GM12878 (cell line): ENCODE measurements at regions not wholly inside any gene's neighbourhood (a gene's known extent, or its start where the extent isn't known, plus 50 kb on each side); places are given as distances from the start of the nearest gene placed in this dataset.

Experiments used
- ATAC-seq: fragments of 200-7000 bp; cut with Tn5 transposase; 3 replicates; pipeline ENCODE4 v1.9.1; 2020; ENCODE audit warnings: mild to moderate bottlenecking, moderate library complexity
- BruUV-seq: library from RNA; stranded (reverse); fragments of 400-500 nt; replicated peaks from 2 replicates; lab custom pipeline; 2021; lab: Mats Ljungman, UMichigan
- CTCF ChIA-PET: fragments of 300-600 bp; sonication (Branson Sonifier 250); formaldehyde crosslinking; extraction: SDS; loops from one replicate; lab custom pipeline; 2021; ENCODE audit warnings: inconsistent platforms; lab: Yijun Ruan, JAX
- POLR2A ChIA-PET: fragments of 350-600 bp; formaldehyde crosslinking; extraction: SDS; loops from one replicate; lab custom pipeline; 2021; ENCODE audit warnings: inconsistent platforms; lab: Charles Lee
- RAD21 ChIA-PET: fragments of 300-600 bp; sonication (Branson Sonifier 250); formaldehyde crosslinking; loops from one replicate; lab custom pipeline; 2023; ENCODE audit warnings: antibody characterized with exemption; ENCODE audit not compliant: unreplicated experiment; lab: Charles Lee
- SMC1A ChIA-PET: fragments of 300-600 bp; sonication (Branson Sonifier 250); formaldehyde crosslinking; loops from one replicate; lab custom pipeline; 2023; ENCODE audit not compliant: unreplicated experiment, uncharacterized antibody; lab: Charles Lee
- DNase-seq: peaks from one replicate; pipeline ENCODE4 v3.0.0-alpha.2; 2011; ENCODE audit warnings: low read depth, low spot score
- FAIRE-seq: peaks from 3 replicates; lab custom pipeline; 2011; peaks lifted over from hg19 to GRCh38; lab: Jason Lieb, UNC
- H2AFZ ChIP-seq: 2 replicates; pipeline ENCODE4 v1.6.0; 2011; ENCODE audit warnings: low read depth, low read length, control low read depth; ENCODE audit not compliant: control insufficient read depth
- H3K27ac ChIP-seq: 2 replicates; pipeline ENCODE4 v1.5.1; 2011; ENCODE audit warnings: control low read depth; ENCODE audit not compliant: control insufficient read depth, insufficient read depth
- H3K27me3 ChIP-seq, 2 experiments: replicated peaks in 1 of 2; 2 replicates each; pipeline versions ENCODE4 v1.6.0 to v1.6.1; 2011; ENCODE audit warnings: low read length in 1 of 2; ENCODE audit not compliant: control insufficient read depth in 2 of 2, insufficient read depth in 2 of 2
- H3K36me3 ChIP-seq, 2 experiments: 2 replicates each; pipeline ENCODE4 v1.5.1; 2011; ENCODE audit warnings: low read length in 1 of 2; ENCODE audit not compliant: control insufficient read depth in 2 of 2, insufficient read depth in 2 of 2
- H3K4me1 ChIP-seq: 2 replicates; pipeline ENCODE4 v1.6.1; 2011; ENCODE audit warnings: mild to moderate bottlenecking, low read length, moderate library complexity, mixed read lengths; ENCODE audit not compliant: control insufficient read depth, insufficient read depth
- H3K4me2 ChIP-seq: 2 replicates; pipeline ENCODE4 v1.6.0; 2011; ENCODE audit warnings: control low read depth; ENCODE audit not compliant: control insufficient read depth, insufficient read depth
- H3K4me3 ChIP-seq: fragments of 200-600 bp; sonication (generic); 2 replicates; pipeline ENCODE4 v1.5.1; 2016
- H3K79me2 ChIP-seq: 2 replicates; pipeline ENCODE4 v1.6.0; 2011; ENCODE audit warnings: low read length; ENCODE audit not compliant: control insufficient read depth, insufficient read depth
- H3K9ac ChIP-seq: 2 replicates; pipeline ENCODE4 v1.8.0; 2011; ENCODE audit warnings: low read length, control low read depth, mixed read lengths; ENCODE audit not compliant: control insufficient read depth, insufficient read depth
- H3K9me3 ChIP-seq: replicated peaks from 3 replicates; pipeline ENCODE4 v1.5.1; 2011; ENCODE audit warnings: mild to moderate bottlenecking, low read length; ENCODE audit not compliant: control insufficient read depth, insufficient read depth
- H4K20me1 ChIP-seq: 2 replicates; pipeline ENCODE4 v1.6.0; 2011; ENCODE audit not compliant: control insufficient read depth, insufficient read depth
- BHLHE40 ChIP-seq, 2 experiments: fragments of 450-650 bp in 1 of 2; IDR thresholded peaks; 2 replicates each; pipeline ENCODE4 v1.6.1; 2011 to 2017; ENCODE audit warnings: low read depth in 2 of 2, borderline replicate concordance in 1 of 2, improper control_type of control experiment in 1 of 2, low read length in 1 of 2, mild to moderate bottlenecking in 1 of 2
- BMI1 ChIP-seq: fragments of 450-650 bp; IDR thresholded peaks from 2 replicates; pipeline ENCODE4 v1.6.1; 2016; ENCODE audit warnings: mild to moderate bottlenecking, moderate library complexity, borderline replicate concordance
- CEBPB ChIP-seq, 2 experiments: fragments of 150-350 bp in 1 of 2; IDR thresholded peaks; 2 replicates each; pipeline ENCODE4 v1.6.1; 2012 to 2014; ENCODE audit warnings: low read depth in 2 of 2, low read length in 2 of 2, borderline replicate concordance in 1 of 2, inconsistent platforms in 1 of 2
- JUND ChIP-seq: IDR thresholded peaks from 2 replicates; pipeline ENCODE4 v1.6.1; 2012; ENCODE audit warnings: low read depth, mild to moderate bottlenecking, low read length, improper control_type of control experiment, moderate library complexity
- KAT2A ChIP-seq: conservative IDR thresholded peaks from 2 replicates; pipeline ENCODE4 v1.6.1; 2011; ENCODE audit warnings: low read depth, low read length; ENCODE audit not compliant: control insufficient read depth
- MLLT1 ChIP-seq: fragments of 450-650 bp; IDR thresholded peaks from 2 replicates; pipeline ENCODE4 v1.6.1; 2016; ENCODE audit warnings: mild to moderate bottlenecking
- SMC3 ChIP-seq: IDR thresholded peaks from 2 replicates; pipeline ENCODE4 v1.6.1; 2011; ENCODE audit warnings: low read length, improper control_type of control experiment, borderline replicate concordance
- SUPT20H ChIP-seq: IDR thresholded peaks from 2 replicates; pipeline ENCODE4 v1.6.1; 2011; ENCODE audit warnings: low read depth, mild to moderate bottlenecking, low read length, moderate library complexity, borderline replicate concordance; ENCODE audit not compliant: control insufficient read depth
- WGBS: methylation state at CpG from one replicate; pipeline ENCODE4 v1.1.6; 2016; ENCODE audit warnings: low lambda C conversion rate; ENCODE audit not compliant: insufficient replicate concordance, insufficient coverage; ENCODE audit errors: missing lambda C conversion rate; 5-methylcytosine and 5-hydroxymethylcytosine counted together
- in situ Hi-C: fragments of 300-500 bp; cut with MboI; formaldehyde crosslinking; loops from 9 replicates; pipeline ENCODE4 v1.14.3; 2018; ENCODE audit warnings: mixed read lengths
- intact Hi-C: fragments of 100-400 bp; cut with micrococcal nuclease; formaldehyde crosslinking; loops from one replicate; pipeline ENCODE4 v1.14.2; 2022; ENCODE audit not compliant: unreplicated experiment
- TF ChIP-seq, protein P1 (sequence below): IDR thresholded peaks from 2 replicates; pipeline ENCODE4 v1.6.1; 2012; ENCODE audit warnings: mild to moderate bottlenecking, low read depth, low read length

GRCh38 chr13:89828506-89828905 is 1519.0 kb upstream of the MIR17HG start:
- Histone ChIP-seq H3K79me2 (no peaks in the 10 kb centered on the region), H3K4me1 (no peaks in the 10 kb centered on the region), H3K27ac (no peak overlapping the region), H3K9ac (no peak overlapping the region), H4K20me1 (no peaks in the 10 kb centered on the region)
- POLR2A ChIA-PET, result no interaction called here
- TF ChIP-seq KAT2A, result no peak
- no peak for TF ChIP-seq BMI1
- TF ChIP-seq CEBPB (IDR thresholded peaks at IDR 0.05; ENCODE audit: borderline replicate concordance in 1 of 2, low read depth in 2 of 2, low read length in 2 of 2), result no peak
- no peak for TF ChIP-seq MLLT1
- no peak for TF ChIP-seq JUND
- no peak for TF ChIP-seq SUPT20H
- no peak for TF ChIP-seq BHLHE40 (IDR thresholded peaks at IDR 0.05; ENCODE audit: borderline replicate concordance in 1 of 2, low read depth in 2 of 2, low read length in 1 of 2)
- no peak for TF ChIP-seq SMC3
- TF ChIP-seq, protein P1, sequence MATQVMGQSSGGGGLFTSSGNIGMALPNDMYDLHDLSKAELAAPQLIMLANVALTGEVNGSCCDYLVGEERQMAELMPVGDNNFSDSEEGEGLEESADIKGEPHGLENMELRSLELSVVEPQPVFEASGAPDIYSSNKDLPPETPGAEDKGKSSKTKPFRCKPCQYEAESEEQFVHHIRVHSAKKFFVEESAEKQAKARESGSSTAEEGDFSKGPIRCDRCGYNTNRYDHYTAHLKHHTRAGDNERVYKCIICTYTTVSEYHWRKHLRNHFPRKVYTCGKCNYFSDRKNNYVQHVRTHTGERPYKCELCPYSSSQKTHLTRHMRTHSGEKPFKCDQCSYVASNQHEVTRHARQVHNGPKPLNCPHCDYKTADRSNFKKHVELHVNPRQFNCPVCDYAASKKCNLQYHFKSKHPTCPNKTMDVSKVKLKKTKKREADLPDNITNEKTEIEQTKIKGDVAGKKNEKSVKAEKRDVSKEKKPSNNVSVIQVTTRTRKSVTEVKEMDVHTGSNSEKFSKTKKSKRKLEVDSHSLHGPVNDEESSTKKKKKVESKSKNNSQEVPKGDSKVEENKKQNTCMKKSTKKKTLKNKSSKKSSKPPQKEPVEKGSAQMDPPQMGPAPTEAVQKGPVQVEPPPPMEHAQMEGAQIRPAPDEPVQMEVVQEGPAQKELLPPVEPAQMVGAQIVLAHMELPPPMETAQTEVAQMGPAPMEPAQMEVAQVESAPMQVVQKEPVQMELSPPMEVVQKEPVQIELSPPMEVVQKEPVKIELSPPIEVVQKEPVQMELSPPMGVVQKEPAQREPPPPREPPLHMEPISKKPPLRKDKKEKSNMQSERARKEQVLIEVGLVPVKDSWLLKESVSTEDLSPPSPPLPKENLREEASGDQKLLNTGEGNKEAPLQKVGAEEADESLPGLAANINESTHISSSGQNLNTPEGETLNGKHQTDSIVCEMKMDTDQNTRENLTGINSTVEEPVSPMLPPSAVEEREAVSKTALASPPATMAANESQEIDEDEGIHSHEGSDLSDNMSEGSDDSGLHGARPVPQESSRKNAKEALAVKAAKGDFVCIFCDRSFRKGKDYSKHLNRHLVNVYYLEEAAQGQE, result no peak
- TF ChIP-seq, all 136 proteins: peak for 0
- Histone ChIP-seq H3K9me3 (no peaks in the 10 kb centered on the region), H3K4me3 (no peak overlapping the region), H3K36me3 (no peaks in the 10 kb centered on the region), H3K27me3 (no peaks in the 10 kb centered on the region), H2AFZ (no peak overlapping the region), H3K4me2 (no peak overlapping the region)
- CTCF ChIA-PET, result no interaction called here
- ATAC-seq (no peak), DNase-seq (no peak), FAIRE-seq (no peak)
- WGBS, result 63% methylated on average over 3 of the region's 3 CpGs
- SMC1A ChIA-PET, result no interaction called here
- in situ Hi-C loops (no loop called here), intact Hi-C loops (no loop called here)
- BruUV-seq, result no TSS peak
- RAD21 ChIA-PET, result no interaction called here
